Left ventricle myocardium inferior (tissue), 1 donor: ENCODE measurements at regions not wholly inside any gene's neighbourhood (a gene's known extent, or its start where the extent isn't known, plus 50 kb on each side); places are given as distances from the start of the nearest gene placed in this dataset.

ENCODE experiments used
- DNase-seq: peaks from one replicate; pipeline ENCODE4 v3.0.0-alpha.2; 2020
- H3K27ac ChIP-seq: fragments of 200-600 bp; replicated peaks from 2 replicates; pipeline ENCODE4 v1.8.0; 2021
- H3K27me3 ChIP-seq: fragments of 200-600 bp; 2 replicates; pipeline ENCODE4 v1.8.0; 2021; ENCODE audit warnings: low read depth
- H3K36me3 ChIP-seq: fragments of 200-600 bp; 2 replicates; pipeline ENCODE4 v1.8.0; 2021
- H3K4me1 ChIP-seq: fragments of 200-600 bp; 2 replicates; pipeline ENCODE4 v1.8.0; 2021
- H3K4me3 ChIP-seq: fragments of 200-600 bp; 2 replicates; pipeline ENCODE4 v1.8.0; 2021; ENCODE audit warnings: mild to moderate bottlenecking, moderate library complexity
- H3K9me3 ChIP-seq: fragments of 200-600 bp; replicated peaks from 2 replicates; pipeline ENCODE4 v1.8.0; 2021
- intact Hi-C: fragments of 100-400 bp; cut with micrococcal nuclease; formaldehyde crosslinking; loops from one replicate; pipeline ENCODE4 v1.11.0; 2022
- TF ChIP-seq, protein P1 (sequence below): fragments of 200-600 bp; IDR thresholded peaks from 2 replicates; pipeline ENCODE4 v1.8.0; 2021; ENCODE audit warnings: antibody characterized with exemption, mild to moderate bottlenecking, borderline replicate concordance
- donor health status: DM: no; HTN: yes; CAD: no; lungs with severe emphysema.

DNA sequence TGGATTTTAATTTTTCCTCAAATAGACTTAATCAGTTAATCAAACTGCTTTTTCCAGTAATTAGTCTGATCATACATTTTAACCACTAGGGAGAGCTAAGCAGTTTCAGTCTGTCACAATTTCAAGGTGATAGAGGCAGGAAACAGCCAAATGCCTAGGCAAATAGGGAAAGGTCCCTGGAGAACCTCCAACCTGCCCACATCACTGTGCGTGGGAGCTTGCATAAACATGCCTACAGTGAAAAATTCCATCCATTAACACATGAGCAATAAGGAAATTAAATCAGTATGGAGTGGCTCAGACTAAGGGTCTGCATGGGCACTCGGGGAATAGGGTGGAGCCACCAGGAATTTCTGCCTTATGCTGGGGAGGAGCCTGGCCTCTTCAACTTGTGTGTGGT lies 74.6 kb downstream of the AASDHPPT start:
- Histone ChIP-seq H3K4me1 (no peaks in the 10 kb centered on the region), H3K4me3 (no peak overlapping the region), H3K9me3 (peaks cover 2% of the 10 kb centered on the region), H3K27me3 (no peaks in the 10 kb centered on the region), H3K36me3 (no peaks in the 10 kb centered on the region), H3K27ac (no peak overlapping the region)
- DNase-seq, result no peak
- TF ChIP-seq, protein P1, sequence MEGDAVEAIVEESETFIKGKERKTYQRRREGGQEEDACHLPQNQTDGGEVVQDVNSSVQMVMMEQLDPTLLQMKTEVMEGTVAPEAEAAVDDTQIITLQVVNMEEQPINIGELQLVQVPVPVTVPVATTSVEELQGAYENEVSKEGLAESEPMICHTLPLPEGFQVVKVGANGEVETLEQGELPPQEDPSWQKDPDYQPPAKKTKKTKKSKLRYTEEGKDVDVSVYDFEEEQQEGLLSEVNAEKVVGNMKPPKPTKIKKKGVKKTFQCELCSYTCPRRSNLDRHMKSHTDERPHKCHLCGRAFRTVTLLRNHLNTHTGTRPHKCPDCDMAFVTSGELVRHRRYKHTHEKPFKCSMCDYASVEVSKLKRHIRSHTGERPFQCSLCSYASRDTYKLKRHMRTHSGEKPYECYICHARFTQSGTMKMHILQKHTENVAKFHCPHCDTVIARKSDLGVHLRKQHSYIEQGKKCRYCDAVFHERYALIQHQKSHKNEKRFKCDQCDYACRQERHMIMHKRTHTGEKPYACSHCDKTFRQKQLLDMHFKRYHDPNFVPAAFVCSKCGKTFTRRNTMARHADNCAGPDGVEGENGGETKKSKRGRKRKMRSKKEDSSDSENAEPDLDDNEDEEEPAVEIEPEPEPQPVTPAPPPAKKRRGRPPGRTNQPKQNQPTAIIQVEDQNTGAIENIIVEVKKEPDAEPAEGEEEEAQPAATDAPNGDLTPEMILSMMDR, result no peak
- intact Hi-C loops, result no loop called here

- TF ChIP-seq, protein P1, result no peak
These were observed 75.4 kb downstream of the AASDHPPT start for GRCh38 chr11:106152824-106153223.

DNA sequence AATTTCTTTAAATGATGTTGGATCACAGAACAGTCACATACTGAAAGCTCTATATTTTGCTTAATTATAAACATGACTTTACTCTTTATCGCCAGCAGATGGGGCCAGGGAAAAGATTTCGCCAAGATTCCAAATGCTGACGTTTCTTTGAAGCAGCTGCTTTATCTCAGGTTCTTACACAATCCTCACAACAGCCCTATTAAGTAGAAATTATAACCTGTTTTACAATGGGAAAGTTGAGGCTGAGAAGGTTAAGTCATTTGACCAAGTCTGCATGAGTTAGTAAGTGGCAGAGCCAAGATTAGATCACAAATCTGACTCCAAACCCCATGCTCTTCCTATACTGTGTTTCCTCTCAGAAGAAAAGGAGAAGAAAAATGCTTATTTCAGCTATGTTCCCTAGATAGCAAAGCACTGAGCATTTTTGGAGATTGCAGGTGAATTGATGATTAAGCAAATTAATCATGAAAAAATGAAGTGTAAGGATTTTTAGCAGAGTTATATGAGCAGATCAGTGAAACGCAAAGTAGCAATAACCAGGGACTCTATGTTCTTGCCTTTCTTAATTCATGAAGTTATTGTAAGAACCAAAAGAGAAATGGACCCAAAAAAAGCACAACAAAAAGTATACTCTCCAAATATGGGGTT lies 79.0 kb downstream of the AASDHPPT start:
- Histone ChIP-seq H3K27ac (no peak overlapping the region), H3K4me3 (no peak overlapping the region), H3K9me3 (no peaks in the 10 kb centered on the region), H3K4me1 (no peaks in the 10 kb centered on the region), H3K36me3 (no peaks in the 10 kb centered on the region), H3K27me3 (no peaks in the 10 kb centered on the region)
- TF ChIP-seq, protein P1, result peak; percentile 44
- intact Hi-C loops, result no loop called here
- no peak for DNase-seq

More at GRCh38 chr11:106152824-106153223, 75.4 kb downstream of the AASDHPPT start:
- no peak overlapping the region for H3K27ac ChIP-seq
- no peaks in the 10 kb centered on the region for H3K27me3 ChIP-seq
- no peak overlapping the region for H3K4me3 ChIP-seq
- no peaks in the 10 kb centered on the region for H3K4me1 ChIP-seq
- H3K9me3 ChIP-seq, result no peaks in the 10 kb centered on the region
- DNase-seq, result no peak
- intact Hi-C loops, result no loop called here
- no peaks in the 10 kb centered on the region for H3K36me3 ChIP-seq

DNA sequence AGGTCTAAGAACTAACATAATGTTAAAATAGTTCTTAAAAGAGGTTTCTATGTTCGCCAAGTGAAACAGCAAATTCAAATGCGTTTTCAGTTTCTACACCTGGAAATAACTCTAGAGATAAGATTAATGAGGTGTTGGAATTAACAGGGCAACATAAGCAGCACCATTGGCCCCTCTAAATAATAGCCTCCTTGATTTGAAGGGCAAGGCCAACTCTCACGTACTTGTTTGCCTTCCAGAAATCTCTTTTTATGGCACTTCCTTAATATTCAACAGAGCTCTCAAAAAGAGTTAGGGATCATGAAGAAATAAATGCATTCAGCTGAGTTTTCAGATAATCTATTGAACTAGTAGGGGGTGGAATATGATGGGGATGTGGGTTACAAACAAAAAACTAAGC lies 80.9 kb downstream of the AASDHPPT start:
- H3K9me3 ChIP-seq, result peaks cover 8% of the 10 kb centered on the region
- no peaks in the 10 kb centered on the region for H3K4me1 ChIP-seq
- intact Hi-C loops, result no loop called here
- H3K27me3 ChIP-seq, result no peaks in the 10 kb centered on the region
- no peaks in the 10 kb centered on the region for H3K36me3 ChIP-seq
- no peak for DNase-seq
- TF ChIP-seq, protein P1, result no peak
- no peak overlapping the region for H3K27ac ChIP-seq
- H3K4me3 ChIP-seq, result no peak overlapping the region

GRCh38 chr11:106159836-106160235 lies 82.4 kb downstream of the AASDHPPT start:
- intact Hi-C loops, result no loop called here
- peaks cover 8% of the 10 kb centered on the region for H3K9me3 ChIP-seq
- TF ChIP-seq, protein P1, result no peak

More at GRCh38 chr11:106159836-106160235, 82.4 kb downstream of the AASDHPPT start:
- Histone ChIP-seq H3K27ac (no peak overlapping the region), H3K27me3 (no peaks in the 10 kb centered on the region), H3K4me1 (no peaks in the 10 kb centered on the region), H3K4me3 (no peak overlapping the region), H3K36me3 (no peaks in the 10 kb centered on the region)
- no peak for DNase-seq
